Right lobe of liver (tissue), 4 donors: ENCODE measurements at regions not wholly inside any gene's neighbourhood (a gene's known extent, or its start where the extent isn't known, plus 50 kb on each side); places are given as distances from the start of the nearest gene placed in this dataset.

Experiments
- POLR2A ChIP-seq: fragments of 450-650 bp; IDR thresholded peaks from one replicate; pipeline ENCODE4 v1.6.1; 2017; ENCODE audit warnings: antibody characterized with exemption, mild to moderate bottlenecking
- TF ChIP-seq, protein P1 (sequence below), 4 donors: fragments of 200-600 bp in 3 of 4; fragments of 450-650 bp in 1 of 4; IDR thresholded peaks; one replicate each; pipeline versions ENCODE4 v1.5.1 to v1.8.0; 2016 to 2022; ENCODE audit warnings: antibody characterized with exemption in 4 of 4, mild to moderate bottlenecking in 2 of 4
- donor health status: DM: no; HTN: no; CAD: no.
- donor health status: DM: no; HTN: no; CAD: no.
- donor health status: DM: no; HTN: yes; CAD: no.

DNA sequence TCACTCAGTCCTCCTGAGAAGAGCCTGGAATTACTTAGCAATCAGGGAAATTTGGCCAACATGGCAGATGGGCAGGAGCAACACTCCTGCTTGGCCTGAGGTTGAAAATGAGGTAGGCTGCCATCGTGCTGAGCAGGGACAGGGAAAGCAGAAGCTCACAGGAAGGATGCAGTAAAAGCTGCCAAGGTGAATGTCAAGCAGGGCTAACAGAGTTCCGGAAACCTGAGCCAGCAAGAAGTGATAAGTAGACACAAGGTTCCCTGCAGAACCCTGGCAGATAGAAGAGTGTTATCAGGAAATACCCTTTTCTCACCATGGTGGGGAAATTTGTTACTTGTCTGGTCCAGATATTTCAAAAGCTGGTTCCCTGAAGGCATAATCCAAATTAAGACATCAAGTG lies 454.3 kb upstream of the MEX3C start:
- TF ChIP-seq, protein P1, sequence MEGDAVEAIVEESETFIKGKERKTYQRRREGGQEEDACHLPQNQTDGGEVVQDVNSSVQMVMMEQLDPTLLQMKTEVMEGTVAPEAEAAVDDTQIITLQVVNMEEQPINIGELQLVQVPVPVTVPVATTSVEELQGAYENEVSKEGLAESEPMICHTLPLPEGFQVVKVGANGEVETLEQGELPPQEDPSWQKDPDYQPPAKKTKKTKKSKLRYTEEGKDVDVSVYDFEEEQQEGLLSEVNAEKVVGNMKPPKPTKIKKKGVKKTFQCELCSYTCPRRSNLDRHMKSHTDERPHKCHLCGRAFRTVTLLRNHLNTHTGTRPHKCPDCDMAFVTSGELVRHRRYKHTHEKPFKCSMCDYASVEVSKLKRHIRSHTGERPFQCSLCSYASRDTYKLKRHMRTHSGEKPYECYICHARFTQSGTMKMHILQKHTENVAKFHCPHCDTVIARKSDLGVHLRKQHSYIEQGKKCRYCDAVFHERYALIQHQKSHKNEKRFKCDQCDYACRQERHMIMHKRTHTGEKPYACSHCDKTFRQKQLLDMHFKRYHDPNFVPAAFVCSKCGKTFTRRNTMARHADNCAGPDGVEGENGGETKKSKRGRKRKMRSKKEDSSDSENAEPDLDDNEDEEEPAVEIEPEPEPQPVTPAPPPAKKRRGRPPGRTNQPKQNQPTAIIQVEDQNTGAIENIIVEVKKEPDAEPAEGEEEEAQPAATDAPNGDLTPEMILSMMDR (IDR thresholded peaks at IDR 0.05) = no peak
- TF ChIP-seq POLR2A = no peak
